ENCODE measurements at regions not wholly inside any gene's neighbourhood (a gene's known extent, or its start where the extent isn't known, plus 50 kb on each side); places are given as distances from the start of the nearest gene placed in this dataset.

GRCh38 chr15:31238906-31239305 is 87.7 kb upstream of the KLF13 start:
- no peak for TF ChIP-seq CTCF (IDR thresholded peaks at IDR 0.05)
- no peak for TF ChIP-seq HMGXB4 (CRISPR knock-in tag; IDR thresholded peaks at IDR 0.05; ENCODE audit: borderline replicate concordance)
- no peak for TF ChIP-seq REST (IDR thresholded peaks at IDR 0.05)

All from A549 (cell line).